GM20000 (cell line): ENCODE measurements at regions not wholly inside any gene's neighbourhood (a gene's known extent, or its start where the extent isn't known, plus 50 kb on each side); places are given as distances from the start of the nearest gene placed in this dataset.

Experiments
- DNase-seq: peaks from one replicate; pipeline ENCODE4 v3.0.0; 2012; ENCODE audit warnings: low spot score
- CTCF ChIP-seq: IDR thresholded peaks from 2 replicates; pipeline ENCODE4 v1.5.1; 2012; ENCODE audit warnings: mild to moderate bottlenecking, control low read depth; ENCODE audit errors: extremely low read depth, missing control alignments

- no peak for TF ChIP-seq CTCF
- DNase-seq: no peak
Observed at GRCh38 chr11:113555071-113555619, 79.9 kb upstream of the DRD2 start.

DNA sequence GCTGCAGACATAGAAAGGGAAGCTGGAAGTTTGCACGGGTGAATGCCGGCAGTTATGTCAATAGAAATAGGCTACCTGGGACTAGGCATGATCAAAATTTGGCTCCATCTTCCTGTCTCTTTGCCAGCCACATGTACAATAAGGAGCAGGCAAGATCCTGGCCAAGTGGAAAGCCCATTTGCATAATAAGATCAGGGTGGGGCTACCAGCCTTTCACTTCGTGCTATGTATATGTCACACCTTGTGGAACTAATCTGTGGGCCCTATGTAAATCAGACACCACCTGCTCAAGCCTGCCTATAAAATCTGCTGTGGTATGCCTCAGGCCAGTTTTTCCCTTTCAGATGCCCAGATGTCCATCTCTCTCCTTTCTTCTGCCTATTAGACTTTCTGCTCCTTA, 79.3 kb upstream of the DRD2 start:
- DNase-seq: no peak
- no peak for TF ChIP-seq CTCF

- DNase-seq: no peak
- TF ChIP-seq CTCF: no peak
Observed at GRCh38 chr11:113553915-113554314, 78.7 kb upstream of the DRD2 start.

DNA sequence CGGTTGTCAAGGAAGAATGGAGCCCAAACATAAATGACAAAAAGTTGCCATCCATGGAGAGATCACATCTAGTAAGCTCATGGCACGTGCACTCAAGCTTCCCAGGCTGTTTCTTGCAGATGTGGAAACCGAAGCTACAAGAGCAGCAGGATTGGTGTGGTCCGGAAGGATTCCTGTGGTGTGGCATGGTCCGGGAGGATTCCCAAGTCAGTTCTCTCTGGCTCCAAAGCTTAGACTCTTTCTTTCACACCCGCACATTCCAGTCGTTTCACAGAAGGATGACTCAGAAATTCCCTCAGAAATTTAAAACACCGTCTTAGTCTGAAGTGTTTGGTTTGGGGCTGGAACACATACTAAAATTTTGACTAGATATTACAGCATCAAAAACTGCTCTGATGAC, 78.0 kb upstream of the DRD2 start:
- no peak for DNase-seq
- no peak for TF ChIP-seq CTCF

- no peak for TF ChIP-seq CTCF
Observed at GRCh38 chr11:113552271-113552670, 77.1 kb upstream of the DRD2 start.

DNA sequence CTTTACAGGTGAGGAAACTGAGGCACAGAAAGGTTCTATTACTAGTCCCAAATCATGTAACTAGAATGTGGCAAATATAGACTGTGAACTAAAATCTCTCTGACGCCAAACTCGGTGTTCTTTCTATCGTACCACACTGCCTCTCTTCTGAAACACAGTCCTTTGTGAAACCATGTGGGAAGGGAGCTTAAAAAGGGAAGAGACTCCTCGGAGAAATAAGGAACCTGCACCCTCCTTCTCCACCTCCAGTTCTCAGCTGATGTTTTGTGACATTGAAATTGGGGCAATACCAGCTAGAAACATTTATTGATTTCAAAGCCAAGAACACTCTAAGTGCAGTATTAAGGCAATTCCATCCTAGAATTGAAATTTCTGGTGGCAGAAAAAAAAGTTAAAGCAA, 76.4 kb upstream of the DRD2 start:
- no peak for DNase-seq
- TF ChIP-seq CTCF: no peak

More at GRCh38 chr11:113552271-113552670, 77.1 kb upstream of the DRD2 start:
- DNase-seq: no peak

DNA sequence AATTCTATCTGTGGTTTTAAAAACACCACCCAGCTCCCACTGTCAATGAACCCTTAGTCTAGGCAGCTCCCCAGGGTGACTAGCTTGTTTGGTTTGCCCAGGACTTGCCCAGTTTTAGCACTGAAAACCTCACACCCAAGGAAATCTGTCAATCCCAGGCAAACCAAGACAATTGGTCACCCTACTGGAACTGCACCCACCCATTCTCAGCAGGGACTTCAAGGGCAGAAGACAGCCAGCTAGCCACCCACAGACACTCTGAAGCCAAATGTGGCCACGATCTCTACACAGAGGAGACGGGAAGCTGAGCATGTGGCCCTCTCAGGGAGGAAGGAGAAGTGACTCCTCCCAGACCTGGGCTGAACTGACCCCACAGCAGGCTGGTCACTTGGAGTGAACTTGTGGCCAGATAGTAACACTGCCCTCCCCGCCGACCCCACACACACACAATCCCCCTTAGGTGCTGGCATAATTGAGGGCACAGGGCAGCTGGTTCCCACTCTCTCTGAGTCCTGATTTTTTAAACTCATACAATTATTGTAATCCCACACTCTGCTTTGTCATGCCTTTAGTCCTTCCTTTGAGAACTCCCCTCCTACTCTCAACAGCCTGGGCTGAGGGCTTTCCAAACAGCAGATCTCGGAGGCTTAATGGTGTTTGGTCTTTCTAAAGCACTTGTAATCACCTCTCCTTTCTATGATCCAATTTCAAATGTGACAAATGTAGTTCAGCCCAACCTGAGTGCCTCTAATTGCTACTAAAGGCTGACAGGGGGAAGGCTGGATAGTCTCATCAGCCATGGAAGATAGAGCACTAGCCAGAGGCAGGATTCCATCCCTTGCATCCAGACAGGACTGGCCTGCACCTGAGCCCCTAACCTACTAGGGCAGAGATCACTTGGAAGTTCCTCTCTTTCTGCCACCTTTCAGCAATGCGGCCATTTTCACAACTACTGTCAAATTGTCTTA, 74.7 kb upstream of the DRD2 start:
- no peak for TF ChIP-seq CTCF
- DNase-seq: no peak
